Esophagus muscularis mucosa (tissue), 4 donors: ENCODE measurements at regions not wholly inside any gene's neighbourhood (a gene's known extent, or its start where the extent isn't known, plus 50 kb on each side); places are given as distances from the start of the nearest gene placed in this dataset.

Experiments
- DNase-seq: peaks from one replicate; pipeline ENCODE4 v3.0.0-alpha.2; 2017; ENCODE audit errors: extremely low spot score
- H3K27ac ChIP-seq, 4 donors: fragments of 200-600 bp; sonication (generic); replicated peaks in 1 of 4; 1 replicate in 3 of 4; 2 replicates in 1 of 4; pipeline ENCODE4 v1.5.1; 2016 to 2019; ENCODE audit warnings: mild to moderate bottlenecking in 1 of 4
- H3K27me3 ChIP-seq, 4 donors: fragments of 200-600 bp; sonication (generic); one replicate each; pipeline versions ENCODE4 v1.5.1 to v1.6.0; 2016 to 2019
- H3K36me3 ChIP-seq, 4 donors: fragments of 200-600 bp; sonication (generic); one replicate each; pipeline ENCODE4 v1.5.1; 2016 to 2019
- H3K4me1 ChIP-seq, 4 donors: fragments of 200-600 bp; sonication (generic); one replicate each; pipeline ENCODE4 v1.5.1; 2016 to 2019
- H3K4me3 ChIP-seq, 4 donors: fragments of 200-600 bp; sonication (generic); 1 replicate in 2 of 4; 2 replicates in 2 of 4; pipeline ENCODE4 v1.5.1; 2016 to 2019; ENCODE audit warnings: mild to moderate bottlenecking in 4 of 4, moderate library complexity in 1 of 4
- H3K9me3 ChIP-seq, 4 donors: fragments of 200-600 bp; sonication (generic); 1 replicate in 3 of 4; 2 replicates in 1 of 4; pipeline ENCODE4 v1.5.1; 2016 to 2019
- EP300 ChIP-seq: sonication (generic); formaldehyde crosslinking; IDR thresholded peaks from one replicate; pipeline ENCODE4 v1.6.1; 2017; ENCODE audit warnings: antibody characterized with exemption
- POLR2A ChIP-seq: fragments of 450-650 bp; IDR thresholded peaks from one replicate; pipeline ENCODE4 v1.6.1; 2017; ENCODE audit warnings: antibody characterized with exemption, moderate library complexity, mild to moderate bottlenecking, low read depth
- POLR2AphosphoS5 ChIP-seq, 2 donors: sonication (generic); formaldehyde crosslinking; IDR thresholded peaks; one replicate each; pipeline ENCODE4 v1.6.1; 2017; ENCODE audit warnings: antibody characterized with exemption in 2 of 2
- WGBS: methylation state at CpG from one replicate; pipeline ENCODE4 v1.1.5; 2018; 5-methylcytosine and 5-hydroxymethylcytosine counted together
- intact Hi-C: fragments of 100-400 bp; cut with DNase I; formaldehyde crosslinking; loops from one replicate; pipeline ENCODE4 v1.15.1; 2023
- TF ChIP-seq, protein P1 (sequence below), 3 experiments: fragments of 200-600 bp in 2 of 3; fragments of 450-650 bp in 1 of 3; sonication (generic) in 2 of 3; IDR thresholded peaks; one replicate each; pipeline ENCODE4 v1.5.1; 2017 to 2019; ENCODE audit warnings: antibody characterized with exemption in 3 of 3, mild to moderate bottlenecking in 2 of 3, moderate library complexity in 1 of 3

GRCh38 chr21:16419188-16419921, 689.6 kb downstream of the USP25 start:
- DNase-seq, result peak; percentile 92
- intact Hi-C loops, result no loop called here
- no peaks in the 10 kb centered on the region for H3K36me3 ChIP-seq
- no peaks in the 10 kb centered on the region for H3K9me3 ChIP-seq
- peak; percentile 40 to 43 for TF ChIP-seq POLR2AphosphoS5 (IDR thresholded peaks at IDR 0.05)
- TF ChIP-seq, protein P1, sequence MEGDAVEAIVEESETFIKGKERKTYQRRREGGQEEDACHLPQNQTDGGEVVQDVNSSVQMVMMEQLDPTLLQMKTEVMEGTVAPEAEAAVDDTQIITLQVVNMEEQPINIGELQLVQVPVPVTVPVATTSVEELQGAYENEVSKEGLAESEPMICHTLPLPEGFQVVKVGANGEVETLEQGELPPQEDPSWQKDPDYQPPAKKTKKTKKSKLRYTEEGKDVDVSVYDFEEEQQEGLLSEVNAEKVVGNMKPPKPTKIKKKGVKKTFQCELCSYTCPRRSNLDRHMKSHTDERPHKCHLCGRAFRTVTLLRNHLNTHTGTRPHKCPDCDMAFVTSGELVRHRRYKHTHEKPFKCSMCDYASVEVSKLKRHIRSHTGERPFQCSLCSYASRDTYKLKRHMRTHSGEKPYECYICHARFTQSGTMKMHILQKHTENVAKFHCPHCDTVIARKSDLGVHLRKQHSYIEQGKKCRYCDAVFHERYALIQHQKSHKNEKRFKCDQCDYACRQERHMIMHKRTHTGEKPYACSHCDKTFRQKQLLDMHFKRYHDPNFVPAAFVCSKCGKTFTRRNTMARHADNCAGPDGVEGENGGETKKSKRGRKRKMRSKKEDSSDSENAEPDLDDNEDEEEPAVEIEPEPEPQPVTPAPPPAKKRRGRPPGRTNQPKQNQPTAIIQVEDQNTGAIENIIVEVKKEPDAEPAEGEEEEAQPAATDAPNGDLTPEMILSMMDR (IDR thresholded peaks at IDR 0.05), result no peak
- no peak for TF ChIP-seq EP300
- peak overlapping the region; percentile 55 to 70 (median 66) for H3K27ac ChIP-seq
- H3K4me3 ChIP-seq, result peak overlapping the region; percentile 38 to 51 (median 44)
- H3K27me3 ChIP-seq, result no peaks in the 10 kb centered on the region
- WGBS, result 25% methylated on average over 14 of the region's 14 CpGs
- peaks cover 0 to 23% (median 22%) of the 10 kb centered on the region in 4 donors for H3K4me1 ChIP-seq

- DNase-seq, result no peak
- H3K9me3 ChIP-seq, result no peaks in the 10 kb centered on the region
- WGBS, result 21% methylated on average over 4 of the region's 4 CpGs
- H3K4me3 ChIP-seq, result peak overlapping the region; percentile 38 to 51 (median 44)
- TF ChIP-seq POLR2A, result no peak
- TF ChIP-seq POLR2AphosphoS5 (IDR thresholded peaks at IDR 0.05), result peak in 1 of 2 donors; percentile 32
- no peaks in the 10 kb centered on the region for H3K27me3 ChIP-seq
- H3K36me3 ChIP-seq, result no peaks in the 10 kb centered on the region
- H3K4me1 ChIP-seq, result peaks cover 3 to 23% (median 22%) of the 10 kb centered on the region in 4 donors
- intact Hi-C loops, result no loop called here
- peak overlapping the region; percentile 55 to 70 (median 66) for H3K27ac ChIP-seq
Observed at GRCh38 chr21:16420031-16420724, 690.4 kb downstream of the USP25 start.

DNA sequence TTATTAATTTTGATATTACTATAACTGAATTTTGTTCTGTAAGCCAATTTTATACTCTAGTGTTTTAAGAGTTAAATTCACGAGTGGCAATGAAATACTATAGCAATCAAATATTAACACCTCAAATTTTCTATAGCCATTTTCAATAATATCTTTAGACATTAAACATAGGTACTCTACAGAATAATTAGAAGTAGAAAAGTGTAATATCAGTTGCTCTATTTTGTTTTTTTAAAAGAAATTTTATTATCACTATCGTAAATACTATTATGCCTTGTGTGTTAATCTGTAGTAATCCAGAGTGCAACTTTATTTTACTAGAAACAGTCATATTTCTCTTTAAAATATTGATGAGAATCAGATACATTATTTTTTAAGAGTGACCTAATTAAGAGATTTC, 691.2 kb downstream of the USP25 start:
- H3K27ac ChIP-seq, result peak overlapping the region; percentile 55 to 70 (median 66)
- no peaks in the 10 kb centered on the region for H3K36me3 ChIP-seq
- H3K4me3 ChIP-seq, result peak overlapping the region; percentile 38 to 51 (median 44)
- TF ChIP-seq EP300 (no peak), POLR2A (no peak), POLR2AphosphoS5 (IDR thresholded peaks at IDR 0.05) (no peak)
- TF ChIP-seq, protein P1 (IDR thresholded peaks at IDR 0.05), result no peak
- H3K27me3 ChIP-seq, result no peaks in the 10 kb centered on the region
- H3K4me1 ChIP-seq, result peaks cover 11 to 23% (median 20%) of the 10 kb centered on the region in 4 donors
- intact Hi-C loops, result no loop called here
- DNase-seq, result no peak
- WGBS, result 73% methylated on average over 2 of the region's 2 CpGs
- no peaks in the 10 kb centered on the region for H3K9me3 ChIP-seq

DNA sequence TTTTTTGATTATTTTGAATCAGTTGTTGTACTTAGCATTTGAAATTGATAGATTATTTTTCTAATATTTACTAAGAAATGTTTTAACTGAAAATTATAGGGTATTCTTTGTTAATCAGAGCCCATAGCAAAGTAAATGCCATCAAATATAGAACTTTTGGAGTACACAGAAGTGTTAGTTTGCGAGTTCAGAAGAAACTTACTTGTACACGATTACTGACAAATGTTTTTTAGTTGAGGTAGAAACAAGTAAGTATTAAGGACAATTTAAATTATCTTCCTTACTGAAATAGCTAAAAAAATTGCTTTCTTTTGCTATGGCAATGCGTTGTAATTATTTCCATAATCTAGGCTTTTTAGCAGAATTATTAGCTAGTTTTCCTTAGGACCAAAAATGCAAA, 692.2 kb downstream of the USP25 start:
- H3K27ac ChIP-seq, result peak overlapping the region in 2 of 4 donors; percentile 1 to 7
- TF ChIP-seq POLR2AphosphoS5 (IDR thresholded peaks at IDR 0.05), result no peak
- TF ChIP-seq, protein P1 (IDR thresholded peaks at IDR 0.05), result no peak
- no peak for TF ChIP-seq POLR2A
- TF ChIP-seq EP300, result no peak
- intact Hi-C loops, result no loop called here
- no peak for DNase-seq
- no peaks in the 10 kb centered on the region for H3K36me3 ChIP-seq
- no peaks in the 10 kb centered on the region for H3K9me3 ChIP-seq
- 79% methylated on average over 3 of the region's 3 CpGs for WGBS
- H3K4me1 ChIP-seq, result peaks cover 12 to 23% (median 20%) of the 10 kb centered on the region in 4 donors
- no peaks in the 10 kb centered on the region for H3K27me3 ChIP-seq
- peak overlapping the region; percentile 20 to 46 (median 30) for H3K4me3 ChIP-seq

DNA sequence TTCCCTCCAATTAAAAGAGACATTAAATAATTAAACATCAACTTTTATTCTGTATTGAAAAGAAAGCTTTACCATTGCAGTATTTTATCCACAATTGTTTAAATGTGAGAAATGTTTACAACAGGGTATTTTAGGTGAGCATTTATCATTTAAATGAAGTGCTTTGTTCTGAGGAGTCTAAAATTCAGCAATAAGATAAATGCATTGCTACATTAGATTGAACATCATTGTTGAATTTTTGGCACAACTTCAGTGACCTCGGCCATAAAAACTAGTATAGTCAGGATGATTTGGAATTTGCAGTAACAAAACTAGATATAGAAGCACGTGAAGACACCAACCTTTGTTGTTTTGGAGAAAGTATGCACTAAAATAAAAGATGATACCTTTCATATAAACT, 692.9 kb downstream of the USP25 start:
- Histone ChIP-seq H3K9me3 (no peaks in the 10 kb centered on the region), H3K27me3 (no peaks in the 10 kb centered on the region), H3K4me3 (peak overlapping the region in 2 of 4 donors; percentile 8 to 9), H3K36me3 (no peaks in the 10 kb centered on the region), H3K27ac (peak overlapping the region in 3 of 4 donors; percentile 7 to 33 (median 24)), H3K4me1 (peaks cover 12 to 23% (median 20%) of the 10 kb centered on the region in 4 donors)
- WGBS, result 46% methylated on average over 2 of the region's 2 CpGs
- no peak for TF ChIP-seq POLR2AphosphoS5 (IDR thresholded peaks at IDR 0.05)
- no peak for TF ChIP-seq EP300
- no peak for TF ChIP-seq POLR2A
- TF ChIP-seq, protein P1 (IDR thresholded peaks at IDR 0.05), result no peak
- intact Hi-C loops, result no loop called here
- DNase-seq, result no peak
